GM13976 (cell line): ENCODE measurements at regions not wholly inside any gene's neighbourhood (a gene's known extent, or its start where the extent isn't known, plus 50 kb on each side); places are given as distances from the start of the nearest gene placed in this dataset.

Source experiments
- DNase-seq: peaks from one replicate; pipeline ENCODE4 v3.0.0; 2012; ENCODE audit warnings: low spot score
- in situ Hi-C: fragments of 300-500 bp; cut with MboI; formaldehyde crosslinking; loops from one replicate; pipeline ENCODE4 v1.12.0; 2022; ENCODE audit warnings: low sequenced_read_pairs, mixed read lengths, inconsistent platforms; ENCODE audit not compliant: unreplicated experiment
- TF ChIP-seq, protein P1 (sequence below): IDR thresholded peaks from 2 replicates; pipeline ENCODE4 v1.5.1; 2012; ENCODE audit warnings: borderline replicate concordance, mild to moderate bottlenecking; ENCODE audit not compliant: insufficient read depth; ENCODE audit errors: extremely low read depth, missing control alignments, control extremely low read depth

DNA sequence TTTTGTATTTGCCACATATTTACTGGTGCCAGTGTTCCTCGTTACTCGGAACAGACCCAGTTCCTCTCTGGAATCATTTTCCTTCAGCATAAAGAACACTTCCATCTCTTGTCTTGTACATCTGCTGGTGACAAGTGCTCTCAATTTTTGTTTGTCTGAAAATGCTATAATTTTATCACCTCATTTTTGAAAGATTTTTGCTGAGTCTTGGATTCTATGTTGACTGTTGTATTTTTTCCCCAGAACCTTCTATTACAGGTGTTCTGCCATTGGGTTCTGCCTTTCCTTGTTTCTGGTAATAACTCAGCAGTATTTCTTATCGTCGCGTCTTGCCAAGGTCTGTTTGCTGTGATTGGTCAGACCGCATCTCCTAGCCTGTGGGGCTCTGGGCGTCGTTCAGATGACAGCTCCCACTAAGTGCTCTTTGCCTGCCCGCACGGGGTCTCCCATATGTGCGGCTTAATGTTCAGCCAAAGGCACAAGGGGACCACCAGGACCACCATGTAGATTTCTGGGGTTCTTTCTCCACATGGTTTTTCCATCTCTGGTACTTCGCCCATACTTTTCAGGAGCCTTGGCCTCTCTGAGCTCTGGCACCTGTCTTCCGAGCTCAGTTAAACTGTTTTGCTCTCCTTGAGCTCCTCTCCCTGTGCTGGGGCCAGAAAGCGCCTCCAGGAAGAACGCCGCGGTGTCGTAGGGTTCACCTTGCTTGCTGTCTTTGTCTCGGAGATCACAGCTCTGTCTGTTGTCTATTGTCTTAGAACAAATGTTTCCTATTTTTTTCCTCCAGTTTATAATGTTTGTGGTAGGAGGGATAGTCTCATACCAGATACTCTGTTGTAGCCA lies 80.0 kb downstream of the METRNL start:
- no peak for DNase-seq
- TF ChIP-seq, protein P1, sequence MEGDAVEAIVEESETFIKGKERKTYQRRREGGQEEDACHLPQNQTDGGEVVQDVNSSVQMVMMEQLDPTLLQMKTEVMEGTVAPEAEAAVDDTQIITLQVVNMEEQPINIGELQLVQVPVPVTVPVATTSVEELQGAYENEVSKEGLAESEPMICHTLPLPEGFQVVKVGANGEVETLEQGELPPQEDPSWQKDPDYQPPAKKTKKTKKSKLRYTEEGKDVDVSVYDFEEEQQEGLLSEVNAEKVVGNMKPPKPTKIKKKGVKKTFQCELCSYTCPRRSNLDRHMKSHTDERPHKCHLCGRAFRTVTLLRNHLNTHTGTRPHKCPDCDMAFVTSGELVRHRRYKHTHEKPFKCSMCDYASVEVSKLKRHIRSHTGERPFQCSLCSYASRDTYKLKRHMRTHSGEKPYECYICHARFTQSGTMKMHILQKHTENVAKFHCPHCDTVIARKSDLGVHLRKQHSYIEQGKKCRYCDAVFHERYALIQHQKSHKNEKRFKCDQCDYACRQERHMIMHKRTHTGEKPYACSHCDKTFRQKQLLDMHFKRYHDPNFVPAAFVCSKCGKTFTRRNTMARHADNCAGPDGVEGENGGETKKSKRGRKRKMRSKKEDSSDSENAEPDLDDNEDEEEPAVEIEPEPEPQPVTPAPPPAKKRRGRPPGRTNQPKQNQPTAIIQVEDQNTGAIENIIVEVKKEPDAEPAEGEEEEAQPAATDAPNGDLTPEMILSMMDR: no peak
- in situ Hi-C loops: no loop called here

DNA sequence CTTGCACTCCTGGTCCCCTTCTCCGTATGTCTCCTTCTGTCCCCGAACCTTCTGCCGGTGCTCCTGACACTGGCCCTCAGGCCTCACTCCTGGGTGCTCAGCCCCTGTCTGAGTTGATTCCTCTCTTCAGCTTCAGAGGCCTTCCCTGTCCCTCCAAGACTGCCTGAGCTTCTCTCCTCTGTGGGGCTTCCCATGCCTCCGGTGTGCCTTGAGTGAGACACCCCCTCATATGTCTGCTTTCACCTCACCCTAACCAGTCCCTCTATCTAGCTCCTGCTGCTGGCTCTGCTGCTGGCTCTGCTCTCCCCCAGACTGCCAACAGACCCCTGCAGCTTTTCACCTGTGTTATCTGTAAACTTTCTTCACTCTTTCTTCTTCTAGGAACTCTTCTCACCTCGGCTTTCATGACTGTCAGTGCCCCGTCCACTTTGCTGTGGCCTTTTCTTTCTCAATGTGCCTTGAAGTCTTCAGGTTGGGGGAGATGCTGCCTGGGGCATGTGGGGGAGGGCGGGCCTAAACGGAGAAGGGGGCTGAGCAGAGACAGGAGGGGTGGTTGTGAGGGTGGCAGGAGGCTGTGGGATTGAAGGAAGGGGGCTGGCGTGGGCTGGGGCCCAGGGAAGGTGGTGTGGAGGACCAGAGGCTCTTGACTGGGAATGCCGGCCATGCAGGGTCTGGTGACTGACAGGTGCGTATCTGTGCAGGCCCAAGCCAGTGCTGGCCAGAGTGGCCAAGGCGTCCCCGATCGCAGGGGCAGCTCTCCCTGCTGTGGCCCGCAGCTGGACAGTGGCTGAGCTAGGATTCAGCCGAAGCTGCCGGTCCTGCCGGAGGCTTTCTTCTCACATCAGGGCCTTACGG lies 81.3 kb downstream of the METRNL start:
- DNase-seq: no peak
- TF ChIP-seq, protein P1: no peak
- in situ Hi-C loops: no loop called here

DNA sequence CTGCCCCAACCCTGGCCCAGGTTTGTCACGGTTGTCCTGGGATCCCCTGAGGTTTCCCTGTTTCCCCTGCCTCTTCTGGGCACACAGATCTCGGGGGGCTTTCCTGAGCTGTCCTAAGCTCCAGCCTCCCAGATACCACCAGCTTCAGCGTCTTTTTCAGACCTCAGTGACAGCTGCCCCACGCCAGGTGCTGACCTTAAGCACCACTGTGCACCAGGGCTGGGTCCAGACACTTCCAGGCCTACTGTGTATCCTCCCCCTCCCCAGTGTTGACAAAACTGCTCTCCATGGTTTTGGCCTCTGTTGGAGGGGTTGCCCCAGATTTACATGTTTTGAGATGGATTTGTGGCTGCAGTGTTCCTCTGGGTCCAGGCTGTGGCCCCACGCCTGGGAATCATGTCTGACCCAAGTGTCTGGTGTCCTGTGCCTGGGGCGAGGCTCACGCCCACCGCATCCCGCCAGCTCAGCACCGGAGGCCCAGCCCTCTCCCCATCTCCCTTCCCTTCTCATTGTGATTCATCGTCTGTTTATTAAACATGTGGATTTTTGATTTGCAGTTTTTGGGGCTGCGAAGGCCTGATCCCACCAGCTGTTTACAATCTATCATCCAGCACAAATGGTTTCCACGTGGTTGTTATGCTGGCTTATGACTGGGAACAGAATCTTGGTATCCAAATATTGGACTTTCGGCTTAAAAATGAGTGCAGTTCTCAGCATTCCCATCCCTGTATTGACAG lies 82.1 kb downstream of the METRNL start:
- no peak for DNase-seq
- in situ Hi-C loops: no loop called here

DNA sequence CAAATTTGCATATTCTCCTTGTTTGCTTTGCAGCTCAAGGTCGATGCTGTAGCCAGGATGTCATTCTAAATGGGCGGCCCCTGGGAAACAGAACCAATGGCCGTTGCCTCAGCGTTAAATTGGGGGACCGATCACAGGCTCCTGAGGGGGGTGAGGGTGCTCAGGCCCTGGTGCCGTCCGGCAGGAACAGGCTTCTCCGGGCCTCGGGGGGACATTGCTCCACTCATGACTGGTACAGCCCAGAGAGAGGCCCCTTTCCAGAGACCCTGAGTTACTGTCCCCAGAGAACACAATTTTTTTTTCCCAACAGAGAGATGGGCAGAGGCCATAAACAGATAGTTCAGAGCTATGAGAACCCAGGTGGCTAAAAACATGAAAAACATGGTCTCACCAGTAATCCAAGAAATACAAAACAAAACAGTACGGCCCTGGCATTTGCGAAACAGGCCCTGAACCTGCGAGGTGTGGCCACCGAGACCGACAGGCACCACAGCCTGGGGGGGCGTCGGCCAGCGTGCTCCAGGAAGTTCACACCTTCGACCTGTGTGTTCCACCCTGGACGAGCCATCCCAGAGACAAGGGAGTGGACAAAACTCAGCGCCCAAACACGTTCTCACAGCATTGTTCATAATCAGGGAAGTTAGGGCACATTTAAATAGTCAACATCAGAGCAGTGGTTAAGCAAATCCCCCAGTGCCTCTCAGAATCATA lies 82.8 kb downstream of the METRNL start:
- DNase-seq: no peak
- in situ Hi-C loops: no loop called here
- TF ChIP-seq, protein P1: no peak

More for the DNA sequence above, 82.1 kb downstream of the METRNL start:
- TF ChIP-seq, protein P1: no peak

DNA sequence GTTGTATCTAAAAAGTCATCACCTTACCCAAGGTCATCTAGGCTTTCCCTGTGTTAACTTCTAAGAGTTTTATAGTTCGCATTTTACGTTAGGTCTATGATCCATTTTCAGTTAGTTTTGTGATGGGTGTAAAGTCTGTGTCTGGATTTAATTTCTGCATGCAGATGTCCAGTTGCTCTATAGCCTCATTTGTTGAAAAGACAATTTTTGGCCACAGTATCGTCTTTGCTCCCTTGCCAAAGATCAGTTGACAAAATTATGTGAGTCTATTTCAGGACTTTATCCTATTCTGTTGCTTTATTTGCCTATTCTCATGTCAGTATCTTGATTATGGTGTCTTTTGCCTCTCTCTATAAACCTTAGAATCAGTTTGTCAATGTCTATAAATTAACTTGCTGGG lies 85.1 kb downstream of the METRNL start:
- no peak for DNase-seq
- in situ Hi-C loops: no loop called here
- TF ChIP-seq, protein P1: no peak
